Heart right ventricle (tissue), 16 donors: ENCODE measurements at regions not wholly inside any gene's neighbourhood (a gene's known extent, or its start where the extent isn't known, plus 50 kb on each side); places are given as distances from the start of the nearest gene placed in this dataset.

ENCODE experiments used
- ATAC-seq, 8 donors: fragments of 200-7000 bp; cut with Tn5 transposase; one replicate each; pipeline ENCODE4 v1.9.1; 2020; ENCODE audit warnings: mild to moderate bottlenecking in 8 of 8, moderate library complexity in 8 of 8, moderate number of reproducible peaks in 1 of 8
- DNase-seq, 2 donors: peaks; one replicate each; pipeline ENCODE4 v3.0.0-alpha.2; 2020
- H3K27ac ChIP-seq, 10 donors: fragments of 200-600 bp; sonication (generic) in 2 of 10; one replicate each; pipeline versions ENCODE4 v1.5.0 to v1.8.0; 2020 to 2022; ENCODE audit warnings: mild to moderate bottlenecking in 3 of 10
- H3K27me3 ChIP-seq, 7 donors: fragments of 200-600 bp; one replicate each; pipeline ENCODE4 v1.8.0; 2021 to 2022; ENCODE audit warnings: mild to moderate bottlenecking in 2 of 7
- H3K36me3 ChIP-seq, 9 donors: fragments of 200-600 bp; sonication (generic) in 1 of 9; one replicate each; pipeline versions ENCODE4 v1.5.0 to v1.8.0; 2020 to 2022; ENCODE audit warnings: mild to moderate bottlenecking in 2 of 9
- H3K4me1 ChIP-seq, 9 donors: fragments of 200-600 bp; sonication (generic) in 1 of 9; one replicate each; pipeline versions ENCODE4 v1.5.0 to v1.8.0; 2020 to 2022; ENCODE audit warnings: mild to moderate bottlenecking in 4 of 9
- H3K4me3 ChIP-seq, 10 donors: fragments of 200-600 bp; sonication (generic) in 2 of 10; one replicate each; pipeline versions ENCODE4 v1.5.0 to v1.8.0; 2020 to 2022; ENCODE audit warnings: mild to moderate bottlenecking in 7 of 10, moderate library complexity in 2 of 10
- H3K9me3 ChIP-seq, 11 donors: fragments of 200-600 bp in 10 of 11; sonication (generic) in 2 of 11; one replicate each; pipeline versions ENCODE4 v1.5.0 to v1.8.0; 2013 to 2022; ENCODE audit warnings: mild to moderate bottlenecking in 2 of 11, control low read depth in 1 of 11, moderate library complexity in 1 of 11
- WGBS, 2 donors: extraction: QIAGEN DNeasy Blood & Tissue Kit; methylation state at CpG; one replicate each; pipeline ENCODE4 v1.1.7; 2013; ENCODE audit warnings: inconsistent platforms in 1 of 2; 5-methylcytosine and 5-hydroxymethylcytosine counted together
- intact Hi-C, 10 donors: fragments of 100-400 bp; cut with DNase I; formaldehyde crosslinking; loops; one replicate each; pipeline versions ENCODE4 v1.11.1 to v1.14.2; 2022
- TF ChIP-seq, protein P1 (sequence below), 9 donors: fragments of 200-600 bp; sonication (generic) in 2 of 9; IDR thresholded peaks; one replicate each; pipeline versions ENCODE4 v1.5.0 to v1.8.0; 2021 to 2022; ENCODE audit warnings: antibody characterized with exemption in 9 of 9, mild to moderate bottlenecking in 5 of 9, moderate library complexity in 1 of 9
- donor health status: Arrhythmogenic right ventricular cardiomyopathy.
- donor health status: ischemic (EF 13 %, LVEDD 7.1; RV severe dilation, severe dysfunction).
- donor health status: healthy with polysubstance abuse.
- donor health status: DM: no; HTN: yes; CAD: no.
- donor health status: DM: no; HTN: no; CAD: no.
- donor health status: ischemic (EF 25% LVEDD 6.9; RV normal size, moderate dysfunction).
- donor health status: ischemic (EF 25% LVEDD 5.7; RV mildly dilated, moderate dysfunction).
- donor health status: healthy.
- donor health status: DM: yes; HTN: yes; CAD: no.
- donor health status: Ischemic cardiomyopathy.
- donor health status: ischemic (EF 35%, LVEDD 5.7; RV mildly dilated, moderate dysfunction).
- donor health status: nonischemic (EF 11% LVEDD 7.7; RV severe dilation, severe dysfunction).
- donor health status: DM: yes; HTN: yes; CAD: no.
- donor health status: PGD.
- donor health status: ischemic (EF 29% LVEDD 5.4; RV normal size, mild dysfunction).
- donor health status: nonischemic (EF 23%, LVEDD 6.1; RV moderate dilation, normal function).

DNA sequence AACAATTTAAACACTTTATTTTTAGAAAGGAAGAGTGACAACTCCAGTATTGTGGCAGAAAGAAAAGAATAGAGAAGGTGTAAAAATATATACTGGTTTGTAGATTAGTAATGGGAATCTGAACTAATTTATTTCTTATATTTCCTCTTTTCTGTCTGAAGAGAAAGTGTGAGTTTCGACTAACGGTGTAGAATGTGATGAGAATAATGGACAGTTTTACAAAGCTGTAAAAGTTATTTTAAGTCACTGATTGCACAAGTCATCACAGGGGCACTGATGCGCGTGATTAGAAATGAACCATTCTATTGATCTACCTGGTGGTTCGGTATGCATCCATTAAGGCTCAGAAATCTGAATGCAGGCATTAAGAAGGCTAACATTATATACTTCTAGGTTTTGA lies 158.5 kb upstream of the ATXN7L3B start:
- TF ChIP-seq, protein P1, sequence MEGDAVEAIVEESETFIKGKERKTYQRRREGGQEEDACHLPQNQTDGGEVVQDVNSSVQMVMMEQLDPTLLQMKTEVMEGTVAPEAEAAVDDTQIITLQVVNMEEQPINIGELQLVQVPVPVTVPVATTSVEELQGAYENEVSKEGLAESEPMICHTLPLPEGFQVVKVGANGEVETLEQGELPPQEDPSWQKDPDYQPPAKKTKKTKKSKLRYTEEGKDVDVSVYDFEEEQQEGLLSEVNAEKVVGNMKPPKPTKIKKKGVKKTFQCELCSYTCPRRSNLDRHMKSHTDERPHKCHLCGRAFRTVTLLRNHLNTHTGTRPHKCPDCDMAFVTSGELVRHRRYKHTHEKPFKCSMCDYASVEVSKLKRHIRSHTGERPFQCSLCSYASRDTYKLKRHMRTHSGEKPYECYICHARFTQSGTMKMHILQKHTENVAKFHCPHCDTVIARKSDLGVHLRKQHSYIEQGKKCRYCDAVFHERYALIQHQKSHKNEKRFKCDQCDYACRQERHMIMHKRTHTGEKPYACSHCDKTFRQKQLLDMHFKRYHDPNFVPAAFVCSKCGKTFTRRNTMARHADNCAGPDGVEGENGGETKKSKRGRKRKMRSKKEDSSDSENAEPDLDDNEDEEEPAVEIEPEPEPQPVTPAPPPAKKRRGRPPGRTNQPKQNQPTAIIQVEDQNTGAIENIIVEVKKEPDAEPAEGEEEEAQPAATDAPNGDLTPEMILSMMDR (IDR thresholded peaks at IDR 0.05), result no peak
- 89 to 90% methylated on average over 5 of the region's 5 CpGs for WGBS, 2 donors

DNA sequence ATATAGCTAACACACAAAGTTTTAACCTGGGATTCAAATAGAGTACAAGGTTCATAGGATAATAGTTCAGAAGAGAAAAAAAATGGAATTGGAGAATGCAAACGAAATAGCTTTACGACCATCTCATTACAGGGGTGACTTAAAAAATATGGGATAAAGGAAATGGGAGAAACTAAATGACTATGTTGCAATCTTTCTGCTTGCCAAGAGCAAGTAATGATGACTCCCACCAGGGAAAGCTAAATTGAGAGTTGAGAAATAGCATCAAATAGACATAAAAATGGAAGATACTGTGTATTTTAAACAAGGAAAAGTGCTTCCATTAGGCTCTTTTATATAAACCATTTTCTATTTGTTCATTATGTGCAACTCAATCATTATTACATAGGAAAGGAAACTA lies 155.7 kb upstream of the ATXN7L3B start:
- TF ChIP-seq, protein P1 (IDR thresholded peaks at IDR 0.05), result no peak
- DNase-seq (no peak), ATAC-seq (no peak)
- Histone ChIP-seq H3K27me3 (no peaks in the 10 kb centered on the region), H3K36me3 (no peaks in the 10 kb centered on the region), H3K4me3 (no peak overlapping the region), H3K4me1 (no peaks in the 10 kb centered on the region), H3K27ac (no peak overlapping the region), H3K9me3 (peaks cover 0 to 24% (median 4%) of the 10 kb centered on the region in 11 donors)
- intact Hi-C loops, result no loop called here
- 58 to 63% methylated on average over 2 of the region's 2 CpGs for WGBS, 2 donors

More for the DNA sequence above, 158.5 kb upstream of the ATXN7L3B start:
- Histone ChIP-seq H3K27me3 (no peaks in the 10 kb centered on the region), H3K4me3 (no peak overlapping the region), H3K36me3 (no peaks in the 10 kb centered on the region), H3K4me1 (no peaks in the 10 kb centered on the region), H3K27ac (no peak overlapping the region), H3K9me3 (peaks cover 0 to 3% (median 0%) of the 10 kb centered on the region in 11 donors)
- intact Hi-C loops, result no loop called here
- no peak for ATAC-seq
- DNase-seq, result no peak

DNA sequence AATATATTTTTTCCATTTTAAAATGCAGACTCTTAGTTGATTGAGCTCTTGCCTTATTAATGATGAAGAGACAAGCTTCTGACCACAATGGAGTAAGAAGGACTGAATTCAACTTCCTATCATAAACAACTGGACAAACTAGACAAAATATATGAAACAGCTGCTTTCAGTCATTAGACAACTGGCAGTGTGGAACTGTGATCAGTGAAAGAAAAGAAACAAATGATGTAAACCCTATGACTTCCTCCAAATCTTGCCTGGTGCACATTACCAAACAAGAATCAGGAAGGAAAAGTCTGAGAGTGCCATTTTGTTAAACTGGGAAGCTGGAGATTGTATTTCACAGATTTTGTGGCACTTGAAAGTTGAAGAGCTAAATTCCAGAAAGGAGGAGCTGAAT lies 154.7 kb upstream of the ATXN7L3B start:
- Histone ChIP-seq H3K27me3 (no peaks in the 10 kb centered on the region), H3K27ac (peak overlapping the region in 1 of 10 donors; percentile 49), H3K36me3 (no peaks in the 10 kb centered on the region), H3K4me3 (no peak overlapping the region), H3K9me3 (peaks cover 0 to 33% (median 4%) of the 10 kb centered on the region in 11 donors), H3K4me1 (no peaks in the 10 kb centered on the region)
- ATAC-seq, result peak in 1 of 8 donors; percentile 46
- TF ChIP-seq, protein P1 (IDR thresholded peaks at IDR 0.05), result no peak
- no peak for DNase-seq
- intact Hi-C loops, result no loop called here

DNA sequence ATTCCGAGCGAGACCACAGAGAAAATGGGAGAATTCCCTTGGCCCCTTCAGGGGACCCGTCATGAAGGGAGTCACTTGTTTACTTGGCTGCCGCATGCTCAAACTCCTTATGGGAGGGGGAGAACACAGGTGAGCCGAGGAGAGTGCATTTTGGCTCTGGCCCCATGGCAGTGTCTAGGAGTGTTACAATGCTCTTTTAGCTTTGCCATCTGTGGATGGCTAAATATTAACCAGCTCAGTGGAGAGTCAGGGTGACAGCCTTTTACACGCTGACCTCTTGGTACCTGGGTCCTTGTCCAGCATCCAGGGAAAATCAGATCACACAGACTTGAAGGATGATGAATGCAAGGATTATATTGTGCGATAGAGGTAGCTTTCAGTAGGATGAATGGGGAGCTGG lies 146.4 kb upstream of the ATXN7L3B start:
- H3K36me3 ChIP-seq, result no peaks in the 10 kb centered on the region
- H3K9me3 ChIP-seq, result peaks cover 0 to 39% (median 0%) of the 10 kb centered on the region in 11 donors
- intact Hi-C loops, result no loop called here
- no peak overlapping the region for H3K27ac ChIP-seq
- TF ChIP-seq, protein P1 (IDR thresholded peaks at IDR 0.05), result no peak
- 86 to 94% methylated on average over 7 of the region's 7 CpGs for WGBS, 2 donors
- DNase-seq (no peak), ATAC-seq (no peak)
- H3K4me1 ChIP-seq, result no peaks in the 10 kb centered on the region
- H3K4me3 ChIP-seq, result no peak overlapping the region
- no peaks in the 10 kb centered on the region for H3K27me3 ChIP-seq
